WI38 (cell line): ENCODE measurements at regions not wholly inside any gene's neighbourhood (a gene's known extent, or its start where the extent isn't known, plus 50 kb on each side); places are given as distances from the start of the nearest gene placed in this dataset.

Source experiments
- H3K4me3 ChIP-seq: 2 replicates; pipeline ENCODE4 v1.5.1; 2011; ENCODE audit warnings: low read depth, mild to moderate bottlenecking, control low read depth, low read length
- CTCF ChIP-seq: IDR thresholded peaks from 2 replicates; pipeline ENCODE4 v1.5.1; 2012; ENCODE audit warnings: low read depth, mild to moderate bottlenecking, control low read depth, low read length

GRCh38 chr19:31174948-31175347, 174.3 kb downstream of the TSHZ3 start:
- TF ChIP-seq CTCF: no peak
- no peak overlapping the region for H3K4me3 ChIP-seq

GRCh38 chr19:31173991-31174390, 175.2 kb downstream of the TSHZ3 start:
- H3K4me3 ChIP-seq: no peak overlapping the region
- no peak for TF ChIP-seq CTCF

GRCh38 chr19:31171936-31172335, 177.3 kb downstream of the TSHZ3 start:
- no peak overlapping the region for H3K4me3 ChIP-seq
- TF ChIP-seq CTCF: no peak

- no peak for TF ChIP-seq CTCF
- no peak overlapping the region for H3K4me3 ChIP-seq
Measured at GRCh38 chr19:31170046-31170445, 179.2 kb downstream of the TSHZ3 start.

- H3K4me3 ChIP-seq: no peak overlapping the region
- TF ChIP-seq CTCF: no peak
Measured at GRCh38 chr19:31168106-31168625, 181.1 kb downstream of the TSHZ3 start.

- TF ChIP-seq CTCF: no peak
Measured at GRCh38 chr19:31167690-31168089, 181.5 kb downstream of the TSHZ3 start.

GRCh38 chr19:31166206-31166605, 183.0 kb downstream of the TSHZ3 start:
- H3K4me3 ChIP-seq: no peak overlapping the region
- TF ChIP-seq CTCF: no peak

More at GRCh38 chr19:31167690-31168089, 181.5 kb downstream of the TSHZ3 start:
- no peak overlapping the region for H3K4me3 ChIP-seq
